ENCODE measurements at regions not wholly inside any gene's neighbourhood (a gene's known extent, or its start where the extent isn't known, plus 50 kb on each side); places are given as distances from the start of the nearest gene placed in this dataset.
A peak's percentile ranks its signal among the peaks of the same experiment; 100 is the strongest.

DNA sequence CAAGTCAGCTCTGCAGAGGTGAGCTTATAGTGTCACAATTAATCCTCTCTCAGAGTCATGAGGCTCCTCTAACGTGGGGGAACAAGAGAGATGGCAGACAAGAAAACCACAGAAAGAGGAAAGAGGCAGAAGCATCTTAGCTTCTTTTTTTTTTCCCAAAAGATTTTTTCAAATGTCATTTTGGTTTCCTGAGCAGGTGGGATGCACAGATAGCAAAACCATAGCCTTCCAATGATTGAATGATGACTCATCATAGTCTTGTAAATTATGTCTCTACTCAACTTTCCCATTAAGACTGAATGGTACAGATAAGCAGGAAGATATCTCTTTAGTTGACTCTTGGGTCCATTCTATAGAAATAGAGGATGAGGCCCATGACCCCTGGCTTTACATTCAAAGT is 162.8 kb upstream of the ZFHX3 start:
- no peaks in the 10 kb centered on the region for H3K9me3 ChIP-seq
- H3F3A ChIP-seq (replicated peaks; ENCODE audit: insufficient read depth) = peaks cover 16% of the 10 kb centered on the region
- H3K27ac ChIP-seq (ENCODE audit: low read depth in 2 of 2, low read length in 1 of 2) = no peak overlapping the region
- H3K9me2 ChIP-seq = no peaks in the 10 kb centered on the region
- peaks cover 3 to 17% of the 10 kb centered on the region in 2 experiments; a peak in 2 of 4 replicates for H3K4me1 ChIP-seq (ENCODE audit: control insufficient read depth in 1 of 2, insufficient read depth in 2 of 2, low read depth in 1 of 2, low read length in 1 of 2)
- no peaks in the 10 kb centered on the region for H3K79me2 ChIP-seq (ENCODE audit: insufficient read depth)
- TF ChIP-seq JUND (IDR thresholded peaks at IDR 0.05) = 0 out of 2 replicates have a peak, but pooled peaks have one; percentile 4
- no peak for TF ChIP-seq RAD21 (IDR thresholded peaks at IDR 0.05; ENCODE audit: low read length)
- TF ChIP-seq, protein P1, sequence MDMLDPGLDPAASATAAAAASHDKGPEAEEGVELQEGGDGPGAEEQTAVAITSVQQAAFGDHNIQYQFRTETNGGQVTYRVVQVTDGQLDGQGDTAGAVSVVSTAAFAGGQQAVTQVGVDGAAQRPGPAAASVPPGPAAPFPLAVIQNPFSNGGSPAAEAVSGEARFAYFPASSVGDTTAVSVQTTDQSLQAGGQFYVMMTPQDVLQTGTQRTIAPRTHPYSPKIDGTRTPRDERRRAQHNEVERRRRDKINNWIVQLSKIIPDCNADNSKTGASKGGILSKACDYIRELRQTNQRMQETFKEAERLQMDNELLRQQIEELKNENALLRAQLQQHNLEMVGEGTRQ (IDR thresholded peaks at IDR 0.05; ENCODE audit: borderline replicate concordance, low read depth, low read length) = no peak
- H3K9ac ChIP-seq = no peak overlapping the region
- WGBS (ENCODE audit: low lambda C conversion rate) = 50% methylated on average over 1 of the region's 1 CpG
- ChIA-PET POLR2A (interaction anchor here (0.6 kb wide), 1 partner anchor 9 kb away, joined by 3 read pairs; no protein-coding TSS in a partner anchor), CTCF (no interaction called here)
- H3K27me3 ChIP-seq (ENCODE audit: insufficient read depth) = no peaks in the 10 kb centered on the region
- no peak for DNase-seq
- no peak overlapping the region for H3K4me3 ChIP-seq (ENCODE audit: low read depth in 2 of 2, low read length in 1 of 2)
- no peaks in the 10 kb centered on the region for H4K20me1 ChIP-seq (ENCODE audit: insufficient read depth)
- H3K4me2 ChIP-seq = no peak overlapping the region
- no peaks in the 10 kb centered on the region for H3K36me3 ChIP-seq (replicated peaks in 1 of 2; ENCODE audit: control insufficient read depth in 1 of 2, insufficient read depth in 2 of 2, low read length in 1 of 2)
- no peak overlapping the region for H2AFZ ChIP-seq (ENCODE audit: low read depth)

DNA sequence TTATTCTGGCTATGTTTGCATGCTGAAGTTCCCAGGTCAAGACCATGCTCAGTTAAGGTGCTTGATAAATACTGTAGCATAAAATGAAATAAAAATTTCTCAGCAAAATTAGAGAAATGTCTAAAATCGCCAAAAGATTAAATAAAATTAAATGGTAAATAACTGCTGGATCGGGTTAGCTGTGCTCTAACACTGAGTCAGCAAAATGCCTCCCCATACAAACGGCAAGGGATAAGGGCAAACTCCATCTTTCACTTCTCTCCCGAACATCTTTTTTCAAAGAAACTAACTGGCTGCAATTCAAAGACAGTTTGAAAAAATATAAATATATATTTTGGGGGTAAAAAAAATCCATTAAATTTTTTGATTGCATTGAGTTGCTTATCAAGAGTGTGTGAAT is 162.2 kb upstream of the ZFHX3 start:
- TF ChIP-seq GATA2 (CRISPR knock-in tag; IDR thresholded peaks at IDR 0.05) = no peak
- TF ChIP-seq SMC3 (IDR thresholded peaks at IDR 0.05; ENCODE audit: low read depth, low read length) = no peak
- TF ChIP-seq FOXJ3 (CRISPR knock-in tag; IDR thresholded peaks at IDR 0.05) = no peak
- no peak for TF ChIP-seq JUND (IDR thresholded peaks at IDR 0.05)
- no peak for TF ChIP-seq GABPA (IDR thresholded peaks at IDR 0.05; ENCODE audit: low read depth)
- TF ChIP-seq RAD21 (IDR thresholded peaks at IDR 0.05; ENCODE audit: low read length) = no peak
- no peak for TF ChIP-seq TAF1 (IDR thresholded peaks at IDR 0.05; ENCODE audit: borderline replicate concordance, low read depth, low read length)
- TF ChIP-seq, protein P2, sequence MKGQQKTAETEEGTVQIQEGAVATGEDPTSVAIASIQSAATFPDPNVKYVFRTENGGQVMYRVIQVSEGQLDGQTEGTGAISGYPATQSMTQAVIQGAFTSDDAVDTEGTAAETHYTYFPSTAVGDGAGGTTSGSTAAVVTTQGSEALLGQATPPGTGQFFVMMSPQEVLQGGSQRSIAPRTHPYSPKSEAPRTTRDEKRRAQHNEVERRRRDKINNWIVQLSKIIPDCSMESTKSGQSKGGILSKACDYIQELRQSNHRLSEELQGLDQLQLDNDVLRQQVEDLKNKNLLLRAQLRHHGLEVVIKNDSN (IDR thresholded peaks at IDR 0.05; ENCODE audit: borderline replicate concordance, low read depth) = no peak
- TF ChIP-seq EP300 (IDR thresholded peaks at IDR 0.05; ENCODE audit: borderline replicate concordance in 1 of 2, low read depth in 1 of 2, low read length in 1 of 2) = no peak
- no peak for TF ChIP-seq CTCF (IDR thresholded peaks at IDR 0.05)
- TF ChIP-seq, protein P1 (IDR thresholded peaks at IDR 0.05; ENCODE audit: borderline replicate concordance, low read depth, low read length) = no peak
- no peak for TF ChIP-seq FOXM1 (IDR thresholded peaks at IDR 0.05; ENCODE audit: low read depth)
- TF ChIP-seq, protein P3, sequence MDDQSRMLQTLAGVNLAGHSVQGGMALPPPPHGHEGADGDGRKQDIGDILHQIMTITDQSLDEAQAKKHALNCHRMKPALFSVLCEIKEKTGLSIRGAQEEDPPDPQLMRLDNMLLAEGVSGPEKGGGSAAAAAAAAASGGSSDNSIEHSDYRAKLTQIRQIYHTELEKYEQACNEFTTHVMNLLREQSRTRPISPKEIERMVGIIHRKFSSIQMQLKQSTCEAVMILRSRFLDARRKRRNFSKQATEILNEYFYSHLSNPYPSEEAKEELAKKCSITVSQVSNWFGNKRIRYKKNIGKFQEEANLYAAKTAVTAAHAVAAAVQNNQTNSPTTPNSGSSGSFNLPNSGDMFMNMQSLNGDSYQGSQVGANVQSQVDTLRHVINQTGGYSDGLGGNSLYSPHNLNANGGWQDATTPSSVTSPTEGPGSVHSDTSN (IDR thresholded peaks at IDR 0.05) = no peak
- no peak for TF ChIP-seq RXRA (IDR thresholded peaks at IDR 0.05; ENCODE audit: borderline replicate concordance, low read depth)
- TF ChIP-seq, protein P4, sequence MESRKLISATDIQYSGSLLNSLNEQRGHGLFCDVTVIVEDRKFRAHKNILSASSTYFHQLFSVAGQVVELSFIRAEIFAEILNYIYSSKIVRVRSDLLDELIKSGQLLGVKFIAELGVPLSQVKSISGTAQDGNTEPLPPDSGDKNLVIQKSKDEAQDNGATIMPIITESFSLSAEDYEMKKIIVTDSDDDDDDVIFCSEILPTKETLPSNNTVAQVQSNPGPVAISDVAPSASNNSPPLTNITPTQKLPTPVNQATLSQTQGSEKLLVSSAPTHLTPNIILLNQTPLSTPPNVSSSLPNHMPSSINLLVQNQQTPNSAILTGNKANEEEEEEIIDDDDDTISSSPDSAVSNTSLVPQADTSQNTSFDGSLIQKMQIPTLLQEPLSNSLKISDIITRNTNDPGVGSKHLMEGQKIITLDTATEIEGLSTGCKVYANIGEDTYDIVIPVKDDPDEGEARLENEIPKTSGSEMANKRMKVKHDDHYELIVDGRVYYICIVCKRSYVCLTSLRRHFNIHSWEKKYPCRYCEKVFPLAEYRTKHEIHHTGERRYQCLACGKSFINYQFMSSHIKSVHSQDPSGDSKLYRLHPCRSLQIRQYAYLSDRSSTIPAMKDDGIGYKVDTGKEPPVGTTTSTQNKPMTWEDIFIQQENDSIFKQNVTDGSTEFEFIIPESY (IDR thresholded peaks at IDR 0.05; ENCODE audit: borderline replicate concordance, low read depth) = no peak
- no peak for TF ChIP-seq MEF2A (IDR thresholded peaks at IDR 0.05; ENCODE audit: borderline replicate concordance, low read depth)
- TF ChIP-seq MXI1 (IDR thresholded peaks at IDR 0.05; ENCODE audit: low read depth, low read length) = no peak
- TF ChIP-seq FOSL2 (IDR thresholded peaks at IDR 0.05; ENCODE audit: borderline replicate concordance, low read depth) = no peak
- Histone ChIP-seq H3K9me2 (no peaks in the 10 kb centered on the region), H3K9me3 (no peaks in the 10 kb centered on the region), H3K9ac (no peak overlapping the region), H2AFZ (ENCODE audit: low read depth) (no peak overlapping the region), H3K36me3 (replicated peaks in 1 of 2; ENCODE audit: control insufficient read depth in 1 of 2, insufficient read depth in 2 of 2, low read length in 1 of 2) (no peaks in the 10 kb centered on the region), H3K4me1 (ENCODE audit: control insufficient read depth in 1 of 2, insufficient read depth in 2 of 2, low read depth in 1 of 2, low read length in 1 of 2) (peaks cover 0 to 11% of the 10 kb centered on the region in 2 experiments; a peak in 2 of 4 replicates), H3K4me3 (ENCODE audit: low read depth in 2 of 2, low read length in 1 of 2) (no peak overlapping the region), H3F3A (replicated peaks; ENCODE audit: insufficient read depth) (peaks cover 10% of the 10 kb centered on the region), H3K27ac (ENCODE audit: low read depth in 2 of 2, low read length in 1 of 2) (no peak overlapping the region), H3K79me2 (ENCODE audit: insufficient read depth) (no peaks in the 10 kb centered on the region), H3K4me2 (no peak overlapping the region), H4K20me1 (ENCODE audit: insufficient read depth) (no peaks in the 10 kb centered on the region), H3K27me3 (ENCODE audit: insufficient read depth) (no peaks in the 10 kb centered on the region)
- 79% methylated on average over 4 of the region's 4 CpGs for WGBS (ENCODE audit: low lambda C conversion rate)
- DNase-seq = no peak
- POLR2A ChIA-PET = interaction anchor here (0.6 kb wide), 1 partner anchor 8 kb away, joined by 3 read pairs; no protein-coding TSS in a partner anchor
- CTCF ChIA-PET = no interaction called here

All from SK-N-SH (cell line).